ENCODE measurements at regions not wholly inside any gene's neighbourhood (a gene's known extent, or its start where the extent isn't known, plus 50 kb on each side); places are given as distances from the start of the nearest gene placed in this dataset.

- TF ChIP-seq CTCF (IDR thresholded peaks at IDR 0.05 in 4 of 5, conservative IDR thresholded peaks at IDR 0.05 in 1 of 5) (no peak), POLR2A (IDR thresholded peaks at IDR 0.05) (no peak)
Observed at GRCh38 chr4:145418739-145419138, 62.9 kb upstream of the SMAD1 start.

Measured in gastrocnemius medialis (tissue), 4 donors.